ENCODE measurements at regions not wholly inside any gene's neighbourhood (a gene's known extent, or its start where the extent isn't known, plus 50 kb on each side); places are given as distances from the start of the nearest gene placed in this dataset.

DNA sequence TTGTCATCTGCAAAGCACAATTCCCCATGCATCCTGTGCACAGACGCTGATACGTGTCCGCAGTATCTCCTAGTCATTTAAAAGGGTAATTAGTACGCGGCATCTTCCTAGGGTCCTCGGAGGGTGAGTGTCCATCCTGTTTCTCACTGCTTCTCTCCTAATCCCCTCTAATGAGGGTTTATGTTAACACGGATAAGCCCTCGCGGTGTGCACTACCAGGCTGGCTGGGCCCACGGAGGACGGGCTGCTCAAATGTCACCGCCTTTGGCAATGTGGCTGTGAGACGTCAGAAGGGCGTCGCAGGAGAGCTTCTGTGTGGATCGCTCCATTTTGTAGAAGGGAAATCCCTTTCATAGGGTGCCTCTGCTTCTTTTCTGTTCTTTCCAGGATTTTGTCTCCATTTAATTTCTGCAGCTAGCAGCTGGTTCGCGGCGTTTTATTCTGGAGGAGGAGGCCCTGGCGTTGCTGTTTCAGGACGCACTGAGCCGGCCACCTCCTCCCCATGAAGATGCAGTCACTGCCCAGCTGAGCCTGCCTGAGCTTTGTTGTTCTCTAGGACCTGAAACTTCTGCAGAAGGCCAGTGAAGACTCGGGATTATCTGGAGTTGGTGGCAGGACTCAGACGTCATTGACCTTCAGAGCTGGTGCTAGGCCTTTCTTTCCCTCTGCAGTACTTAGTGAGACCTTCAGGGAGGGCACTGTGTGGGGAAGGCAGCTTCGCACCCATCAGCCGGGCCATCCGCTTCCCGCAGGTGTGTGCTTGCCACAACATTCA, 326.1 kb upstream of the IRX1 start:
- POLR2A ChIA-PET: no interaction called here

DNA sequence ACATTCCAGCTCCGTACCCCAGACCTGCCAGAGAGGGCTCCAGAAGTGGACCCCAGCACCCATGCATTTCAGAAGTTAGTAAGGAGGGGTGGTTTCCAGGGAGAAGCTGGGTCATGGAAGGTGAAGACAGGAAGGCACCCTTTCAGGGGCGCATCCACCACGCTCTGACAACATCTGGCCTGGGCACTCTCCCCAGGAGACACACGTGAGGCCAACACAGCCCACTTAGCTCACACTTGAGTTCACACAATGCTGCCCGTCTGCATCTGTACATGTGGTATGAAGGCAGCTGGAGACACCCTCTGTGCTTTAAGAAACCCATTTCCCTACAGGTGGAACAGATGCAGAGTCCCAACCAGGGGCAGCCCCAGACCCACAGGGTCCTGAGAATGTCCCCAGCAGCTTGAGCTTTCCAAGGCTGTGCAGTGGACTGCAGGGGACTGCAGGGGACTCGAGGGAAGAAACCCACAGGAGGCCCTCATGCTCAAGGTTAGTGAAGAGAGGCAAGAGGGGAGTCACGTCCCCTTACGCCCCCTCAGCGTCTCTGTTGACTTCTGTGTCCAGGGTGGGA, 326.8 kb upstream of the IRX1 start:
- no peak overlapping the region for H3K4me2 ChIP-seq
- H3K9ac ChIP-seq: no peak overlapping the region
- no peaks in the 10 kb centered on the region for H3K9me3 ChIP-seq
- ChIA-PET CTCF (no interaction called here), POLR2A (no interaction called here)
- DNase-seq: no peak
- H3K36me3 ChIP-seq (replicated peaks in 1 of 2; ENCODE audit: control insufficient read depth in 1 of 2, insufficient read depth in 2 of 2, low read length in 1 of 2): no peaks in the 10 kb centered on the region
- no peaks in the 10 kb centered on the region for H3K4me1 ChIP-seq (ENCODE audit: control insufficient read depth in 1 of 2, insufficient read depth in 2 of 2, low read depth in 1 of 2, low read length in 1 of 2)
- H3K27me3 ChIP-seq (ENCODE audit: insufficient read depth): no peaks in the 10 kb centered on the region; the same call in 1 of the 2 replicates
- H2AFZ ChIP-seq (ENCODE audit: low read depth): no peak overlapping the region
- H3K9me2 ChIP-seq: no peaks in the 10 kb centered on the region
- no peak overlapping the region for H3K27ac ChIP-seq (ENCODE audit: low read depth in 2 of 2, low read length in 1 of 2)
- H4K20me1 ChIP-seq (ENCODE audit: insufficient read depth): no peaks in the 10 kb centered on the region
- TF ChIP-seq, protein P1, sequence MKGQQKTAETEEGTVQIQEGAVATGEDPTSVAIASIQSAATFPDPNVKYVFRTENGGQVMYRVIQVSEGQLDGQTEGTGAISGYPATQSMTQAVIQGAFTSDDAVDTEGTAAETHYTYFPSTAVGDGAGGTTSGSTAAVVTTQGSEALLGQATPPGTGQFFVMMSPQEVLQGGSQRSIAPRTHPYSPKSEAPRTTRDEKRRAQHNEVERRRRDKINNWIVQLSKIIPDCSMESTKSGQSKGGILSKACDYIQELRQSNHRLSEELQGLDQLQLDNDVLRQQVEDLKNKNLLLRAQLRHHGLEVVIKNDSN (IDR thresholded peaks at IDR 0.05; ENCODE audit: borderline replicate concordance, low read depth): no peak
- TF ChIP-seq, protein P2, sequence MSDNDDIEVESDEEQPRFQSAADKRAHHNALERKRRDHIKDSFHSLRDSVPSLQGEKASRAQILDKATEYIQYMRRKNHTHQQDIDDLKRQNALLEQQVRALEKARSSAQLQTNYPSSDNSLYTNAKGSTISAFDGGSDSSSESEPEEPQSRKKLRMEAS (IDR thresholded peaks at IDR 0.05; ENCODE audit: low read depth): no peak
- TF ChIP-seq TEAD4 (IDR thresholded peaks at IDR 0.05; ENCODE audit: borderline replicate concordance, insufficient read depth) (no peak), FOSL2 (IDR thresholded peaks at IDR 0.05; ENCODE audit: borderline replicate concordance, low read depth) (no peak), MEF2A (IDR thresholded peaks at IDR 0.05; ENCODE audit: borderline replicate concordance, low read depth) (no peak), RAD21 (IDR thresholded peaks at IDR 0.05; ENCODE audit: low read length) (no peak), RCOR1 (IDR thresholded peaks at IDR 0.05; ENCODE audit: low read length) (no peak), EZH2phosphoT487 (IDR thresholded peaks at IDR 0.05; ENCODE audit: borderline replicate concordance, low read depth) (no peak), RXRA (IDR thresholded peaks at IDR 0.05; ENCODE audit: borderline replicate concordance, low read depth) (no peak), NRF1 (IDR thresholded peaks at IDR 0.05; ENCODE audit: low read depth, low read length) (no peak)
- TF ChIP-seq, protein P3, sequence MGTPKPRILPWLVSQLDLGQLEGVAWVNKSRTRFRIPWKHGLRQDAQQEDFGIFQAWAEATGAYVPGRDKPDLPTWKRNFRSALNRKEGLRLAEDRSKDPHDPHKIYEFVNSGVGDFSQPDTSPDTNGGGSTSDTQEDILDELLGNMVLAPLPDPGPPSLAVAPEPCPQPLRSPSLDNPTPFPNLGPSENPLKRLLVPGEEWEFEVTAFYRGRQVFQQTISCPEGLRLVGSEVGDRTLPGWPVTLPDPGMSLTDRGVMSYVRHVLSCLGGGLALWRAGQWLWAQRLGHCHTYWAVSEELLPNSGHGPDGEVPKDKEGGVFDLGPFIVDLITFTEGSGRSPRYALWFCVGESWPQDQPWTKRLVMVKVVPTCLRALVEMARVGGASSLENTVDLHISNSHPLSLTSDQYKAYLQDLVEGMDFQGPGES (IDR thresholded peaks at IDR 0.05; ENCODE audit: low read depth, low read length): no peak
- TF ChIP-seq, protein P4, sequence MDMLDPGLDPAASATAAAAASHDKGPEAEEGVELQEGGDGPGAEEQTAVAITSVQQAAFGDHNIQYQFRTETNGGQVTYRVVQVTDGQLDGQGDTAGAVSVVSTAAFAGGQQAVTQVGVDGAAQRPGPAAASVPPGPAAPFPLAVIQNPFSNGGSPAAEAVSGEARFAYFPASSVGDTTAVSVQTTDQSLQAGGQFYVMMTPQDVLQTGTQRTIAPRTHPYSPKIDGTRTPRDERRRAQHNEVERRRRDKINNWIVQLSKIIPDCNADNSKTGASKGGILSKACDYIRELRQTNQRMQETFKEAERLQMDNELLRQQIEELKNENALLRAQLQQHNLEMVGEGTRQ (IDR thresholded peaks at IDR 0.05; ENCODE audit: borderline replicate concordance, low read depth, low read length): no peak
- WGBS (ENCODE audit: low lambda C conversion rate): 4% methylated on average over 5 of the region's 9 CpGs
- H3K4me3 ChIP-seq (ENCODE audit: low read depth in 2 of 2, low read length in 1 of 2): no peak overlapping the region
- H3K79me2 ChIP-seq (ENCODE audit: insufficient read depth): no peaks in the 10 kb centered on the region
- no peaks in the 10 kb centered on the region for H3F3A ChIP-seq (replicated peaks; ENCODE audit: insufficient read depth)

More for the DNA sequence above, 326.1 kb upstream of the IRX1 start:
- no peak for DNase-seq
- H3K9me2 ChIP-seq: no peaks in the 10 kb centered on the region
- no peak overlapping the region for H2AFZ ChIP-seq (ENCODE audit: low read depth)
- H3K36me3 ChIP-seq (replicated peaks in 1 of 2; ENCODE audit: control insufficient read depth in 1 of 2, insufficient read depth in 2 of 2, low read length in 1 of 2): no peaks in the 10 kb centered on the region
- no peaks in the 10 kb centered on the region for H3K79me2 ChIP-seq (ENCODE audit: insufficient read depth)
- H3F3A ChIP-seq (replicated peaks; ENCODE audit: insufficient read depth): no peaks in the 10 kb centered on the region
- CTCF ChIA-PET: no interaction called here
- no peak overlapping the region for H3K4me3 ChIP-seq (ENCODE audit: low read depth in 2 of 2, low read length in 1 of 2)
- no peaks in the 10 kb centered on the region for H3K9me3 ChIP-seq
- no peaks in the 10 kb centered on the region for H3K4me1 ChIP-seq (ENCODE audit: control insufficient read depth in 1 of 2, insufficient read depth in 2 of 2, low read depth in 1 of 2, low read length in 1 of 2)
- H3K27me3 ChIP-seq (ENCODE audit: insufficient read depth): no peaks in the 10 kb centered on the region; the same call in 1 of the 2 replicates
- no peak overlapping the region for H3K9ac ChIP-seq
- no peaks in the 10 kb centered on the region for H4K20me1 ChIP-seq (ENCODE audit: insufficient read depth)
- H3K27ac ChIP-seq (ENCODE audit: low read depth in 2 of 2, low read length in 1 of 2): no peak overlapping the region
- H3K4me2 ChIP-seq: no peak overlapping the region
- TF ChIP-seq RAD21 (IDR thresholded peaks at IDR 0.05; ENCODE audit: low read length) (no peak), RFX5 (IDR thresholded peaks at IDR 0.05; ENCODE audit: low read length) (no peak)
- TF ChIP-seq, protein P3 (IDR thresholded peaks at IDR 0.05; ENCODE audit: low read depth, low read length): no peak
- TF ChIP-seq, protein P2 (IDR thresholded peaks at IDR 0.05; ENCODE audit: low read depth): no peak
- 31% methylated on average over 28 of the region's 28 CpGs for WGBS (ENCODE audit: low lambda C conversion rate)
